H9 (cell line): ENCODE measurements at regions not wholly inside any gene's neighbourhood (a gene's known extent, or its start where the extent isn't known, plus 50 kb on each side); places are given as distances from the start of the nearest gene placed in this dataset.

Experiments
- DNase-seq: peaks from one replicate; pipeline ENCODE4 v3.0.0-alpha.2; 2017
- H2AFZ ChIP-seq: one replicate; pipeline ENCODE4 v1.6.1; 2013; ENCODE audit warnings: mild to moderate bottlenecking, low read length, control low read depth, moderate library complexity
- H2AK5ac ChIP-seq: 2 replicates; pipeline ENCODE4 v1.6.1; 2013; ENCODE audit warnings: low read length, control low read depth, mixed read lengths; ENCODE audit not compliant: insufficient read length
- H2BK120ac ChIP-seq: one replicate; pipeline ENCODE4 v1.6.1; 2013; ENCODE audit warnings: low read depth, mild to moderate bottlenecking, low read length, control low read depth, inconsistent platforms; ENCODE audit not compliant: poor library complexity, severe bottlenecking
- H2BK12ac ChIP-seq: 2 replicates; pipeline ENCODE4 v1.6.1; 2013; ENCODE audit warnings: low read length, control low read depth, mixed read lengths, low read depth; ENCODE audit not compliant: insufficient read length
- H2BK15ac ChIP-seq: 2 replicates; pipeline ENCODE4 v1.6.1; 2013; ENCODE audit warnings: low read depth, low read length, control low read depth
- H2BK20ac ChIP-seq: one replicate; pipeline ENCODE4 v1.6.1; 2013; ENCODE audit warnings: low read depth, mild to moderate bottlenecking, low read length, control low read depth, inconsistent platforms; ENCODE audit not compliant: poor library complexity, severe bottlenecking
- H2BK5ac ChIP-seq: 2 replicates; pipeline ENCODE4 v1.6.1; 2013; ENCODE audit warnings: low read length, control low read depth, mixed read lengths; ENCODE audit not compliant: insufficient read length
- H3K14ac ChIP-seq: 2 replicates; pipeline ENCODE4 v1.6.1; 2013; ENCODE audit warnings: low read length, control low read depth; ENCODE audit not compliant: insufficient read depth
- H3K18ac ChIP-seq: 2 replicates; pipeline ENCODE4 v1.6.1; 2013; ENCODE audit warnings: low read depth, mild to moderate bottlenecking, mixed read lengths, low read length, control low read depth; ENCODE audit not compliant: insufficient read length
- H3K23ac ChIP-seq: 2 replicates; pipeline ENCODE4 v1.6.1; 2013; ENCODE audit warnings: low read length, control low read depth, mixed read lengths, low read depth; ENCODE audit not compliant: insufficient read length
- H3K23me2 ChIP-seq: 2 replicates; pipeline ENCODE4 v1.6.1; 2013; ENCODE audit warnings: low read depth, mild to moderate bottlenecking, mixed read lengths, low read length, control low read depth; ENCODE audit not compliant: insufficient read length, poor library complexity, severe bottlenecking
- H3K27ac ChIP-seq: 2 replicates; pipeline ENCODE4 v1.5.1; 2013; ENCODE audit warnings: low read length, control low read depth, mixed read lengths, low read depth; ENCODE audit not compliant: insufficient read length
- H3K27me3 ChIP-seq: 2 replicates; pipeline ENCODE4 v1.6.1; 2013; ENCODE audit warnings: low read length, control low read depth, inconsistent platforms; ENCODE audit not compliant: insufficient read depth
- H3K4ac ChIP-seq: 2 replicates; pipeline ENCODE4 v1.6.1; 2013; ENCODE audit warnings: low read depth, mild to moderate bottlenecking, control low read depth, inconsistent platforms, low read length, moderate library complexity
- H3K4me1 ChIP-seq: 2 replicates; pipeline ENCODE4 v1.6.1; 2013; ENCODE audit warnings: low read length, control low read depth, inconsistent platforms; ENCODE audit not compliant: insufficient read depth
- H3K4me2 ChIP-seq: 2 replicates; pipeline ENCODE4 v1.6.1; 2013; ENCODE audit warnings: low read length, control low read depth, mixed read lengths; ENCODE audit not compliant: insufficient read length, insufficient read depth
- H3K56ac ChIP-seq: 2 replicates; pipeline ENCODE4 v1.6.1; 2013; ENCODE audit warnings: low read depth, mild to moderate bottlenecking, mixed read lengths, low read length, control low read depth; ENCODE audit not compliant: insufficient read length
- H3K79me1 ChIP-seq: 2 replicates; pipeline ENCODE4 v1.6.1; 2013; ENCODE audit warnings: low read depth, mild to moderate bottlenecking, moderate library complexity, low read length, control low read depth, inconsistent platforms; ENCODE audit not compliant: insufficient read depth, poor library complexity, severe bottlenecking
- H3K79me2 ChIP-seq: 2 replicates; pipeline ENCODE4 v1.6.1; 2013; ENCODE audit warnings: low read length, control low read depth, inconsistent platforms; ENCODE audit not compliant: insufficient read depth
- H3K9ac ChIP-seq: 2 replicates; pipeline ENCODE4 v1.6.1; 2013; ENCODE audit warnings: low read length, control low read depth, mixed read lengths; ENCODE audit not compliant: insufficient read length; ENCODE audit errors: extremely low read depth
- H3K9me3 ChIP-seq: one replicate; pipeline ENCODE4 v1.6.1; 2013; ENCODE audit warnings: low read depth, low read length, inconsistent platforms; ENCODE audit not compliant: control insufficient read depth
- H3T11ph ChIP-seq: one replicate; pipeline ENCODE4 v1.6.1; 2013; ENCODE audit warnings: mild to moderate bottlenecking, low read length, control low read depth, inconsistent platforms
- H4K20me1 ChIP-seq: one replicate; pipeline ENCODE4 v1.6.1; 2013; ENCODE audit not compliant: control insufficient read depth, insufficient read length, insufficient read depth
- H4K5ac ChIP-seq: 2 replicates; pipeline ENCODE4 v1.6.1; 2013; ENCODE audit warnings: low read depth, mild to moderate bottlenecking, mixed read lengths, low read length, control low read depth; ENCODE audit not compliant: insufficient read length
- H4K8ac ChIP-seq: replicated peaks from 2 replicates; pipeline ENCODE4 v1.6.1; 2013; ENCODE audit warnings: low read length, control low read depth, mixed read lengths, low read depth; ENCODE audit not compliant: insufficient read length
- H4K91ac ChIP-seq: 2 replicates; pipeline ENCODE4 v1.6.1; 2013; ENCODE audit warnings: low read depth, mild to moderate bottlenecking, moderate library complexity, mixed read lengths, low read length, control low read depth; ENCODE audit not compliant: insufficient read length
- H3K27ac Mint-ChIP-seq, 3 experiments: 2 replicates in 2 of 3; 3 replicates in 1 of 3; pipeline ENCODE4 v1.8.0; 2020 to 2021; ENCODE audit warnings: mixed read lengths in 3 of 3, mild to moderate bottlenecking in 1 of 3, moderate library complexity in 1 of 3
- H3K27me3 Mint-ChIP-seq: 2 replicates; pipeline ENCODE4 v1.8.0; 2021; ENCODE audit warnings: low read depth, mild to moderate bottlenecking, moderate library complexity, mixed read lengths
- H3K36me3 Mint-ChIP-seq, 3 experiments: 2 replicates in 2 of 3; 3 replicates in 1 of 3; pipeline ENCODE4 v1.8.0; 2020 to 2021; ENCODE audit warnings: low read depth in 3 of 3, mixed read lengths in 3 of 3; ENCODE audit not compliant: insufficient read depth in 1 of 3
- H3K4me1 Mint-ChIP-seq, 2 experiments: 2 replicates each; pipeline ENCODE4 v1.8.0; 2020; ENCODE audit warnings: mixed read lengths in 2 of 2
- H3K4me3 Mint-ChIP-seq, 2 experiments: 2 replicates in 1 of 2; 3 replicates in 1 of 2; pipeline ENCODE4 v1.8.0; 2020 to 2021; ENCODE audit warnings: mild to moderate bottlenecking in 2 of 2, mixed read lengths in 2 of 2, moderate library complexity in 1 of 2
- H3K9me3 Mint-ChIP-seq, 2 experiments: 2 replicates in 1 of 2; 3 replicates in 1 of 2; pipeline ENCODE4 v1.8.0; 2020; ENCODE audit warnings: mild to moderate bottlenecking in 2 of 2, mixed read lengths in 2 of 2, moderate library complexity in 1 of 2
- WGBS: extraction: QIAGEN DNeasy Blood & Tissue Kit; methylation state at CpG from one replicate; pipeline ENCODE4 v1.1.7; 2013; ENCODE audit warnings: missing lambda C conversion rate, low lambda C conversion rate, mixed read lengths; ENCODE audit not compliant: insufficient read length; ENCODE audit errors: extremely low coverage; 5-methylcytosine and 5-hydroxymethylcytosine counted together
- TF ChIP-seq, protein P1 (sequence below): fragments of 200-600 bp; sonication (generic); conservative IDR thresholded peaks from 3 replicates; pipeline ENCODE4 v1.8.0; 2021; ENCODE audit warnings: antibody characterized with exemption, mild to moderate bottlenecking

DNA sequence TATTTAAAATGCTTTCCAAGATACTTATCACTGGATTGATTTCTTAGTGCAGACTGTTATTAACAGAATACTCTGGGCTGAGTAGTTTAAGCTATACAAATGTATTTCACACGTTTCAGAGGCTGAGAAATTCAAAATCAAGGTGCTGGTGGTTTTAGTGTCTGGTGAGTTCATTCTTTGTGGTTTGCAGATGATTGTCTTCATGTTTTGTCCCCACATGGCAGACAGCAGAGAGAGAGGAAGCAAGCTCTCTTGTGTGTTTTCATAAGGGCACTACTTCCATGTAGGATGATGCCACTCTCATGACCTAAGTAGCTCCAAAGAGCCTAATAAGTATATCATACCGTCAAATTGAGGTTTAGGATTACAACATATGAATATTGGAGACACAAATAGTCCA, 1348.9 kb upstream of the FLRT2 start:
- no peak overlapping the region for H3K56ac ChIP-seq
- H3K18ac ChIP-seq: no peak overlapping the region
- no peak overlapping the region for H2BK5ac ChIP-seq
- no peak overlapping the region for H3K27ac ChIP-seq
- H3K9me3 ChIP-seq: no peaks in the 10 kb centered on the region
- no peak overlapping the region for H2AK5ac ChIP-seq
- no peak for DNase-seq
- H4K8ac ChIP-seq: no peak overlapping the region
- TF ChIP-seq, protein P1, sequence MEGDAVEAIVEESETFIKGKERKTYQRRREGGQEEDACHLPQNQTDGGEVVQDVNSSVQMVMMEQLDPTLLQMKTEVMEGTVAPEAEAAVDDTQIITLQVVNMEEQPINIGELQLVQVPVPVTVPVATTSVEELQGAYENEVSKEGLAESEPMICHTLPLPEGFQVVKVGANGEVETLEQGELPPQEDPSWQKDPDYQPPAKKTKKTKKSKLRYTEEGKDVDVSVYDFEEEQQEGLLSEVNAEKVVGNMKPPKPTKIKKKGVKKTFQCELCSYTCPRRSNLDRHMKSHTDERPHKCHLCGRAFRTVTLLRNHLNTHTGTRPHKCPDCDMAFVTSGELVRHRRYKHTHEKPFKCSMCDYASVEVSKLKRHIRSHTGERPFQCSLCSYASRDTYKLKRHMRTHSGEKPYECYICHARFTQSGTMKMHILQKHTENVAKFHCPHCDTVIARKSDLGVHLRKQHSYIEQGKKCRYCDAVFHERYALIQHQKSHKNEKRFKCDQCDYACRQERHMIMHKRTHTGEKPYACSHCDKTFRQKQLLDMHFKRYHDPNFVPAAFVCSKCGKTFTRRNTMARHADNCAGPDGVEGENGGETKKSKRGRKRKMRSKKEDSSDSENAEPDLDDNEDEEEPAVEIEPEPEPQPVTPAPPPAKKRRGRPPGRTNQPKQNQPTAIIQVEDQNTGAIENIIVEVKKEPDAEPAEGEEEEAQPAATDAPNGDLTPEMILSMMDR: no peak
- H3K4me1 Mint-ChIP-seq: no peaks in the 10 kb centered on the region
- H3T11ph ChIP-seq: no peak overlapping the region
- no peak overlapping the region for H3K27ac Mint-ChIP-seq
- H3K79me2 ChIP-seq: no peaks in the 10 kb centered on the region
- no peaks in the 10 kb centered on the region for H3K4me1 ChIP-seq
- no peak overlapping the region for H2BK120ac ChIP-seq
- no peak overlapping the region for H4K91ac ChIP-seq
- no peak overlapping the region for H3K9ac ChIP-seq
- H3K9me3 Mint-ChIP-seq: no peaks in the 10 kb centered on the region; a peak in 1 of 5 replicates
- no peaks in the 10 kb centered on the region for H3K27me3 ChIP-seq
- no peak overlapping the region for H2BK15ac ChIP-seq
- H4K5ac ChIP-seq: no peak overlapping the region
- H3K14ac ChIP-seq: no peak overlapping the region
- H2BK12ac ChIP-seq: no peak overlapping the region
- no CpG with 5 or more reads among the region's 2 CpGs for WGBS
- H3K79me1 ChIP-seq: no peaks in the 10 kb centered on the region
- H4K20me1 ChIP-seq: no peaks in the 10 kb centered on the region
- no peak overlapping the region for H3K4me3 Mint-ChIP-seq
- no peak overlapping the region for H2AFZ ChIP-seq
- H3K27me3 Mint-ChIP-seq: no peaks in the 10 kb centered on the region
- no peak overlapping the region for H3K4me2 ChIP-seq
- H3K23ac ChIP-seq: no peak overlapping the region
- no peak overlapping the region for H2BK20ac ChIP-seq
- H3K4ac ChIP-seq: no peak overlapping the region
- H3K23me2 ChIP-seq: no peaks in the 10 kb centered on the region
- H3K36me3 Mint-ChIP-seq: no peaks in the 10 kb centered on the region
